GM11168 (cell line): ENCODE measurements at regions not wholly inside any gene's neighbourhood (a gene's known extent, or its start where the extent isn't known, plus 50 kb on each side); places are given as distances from the start of the nearest gene placed in this dataset.

Experiments
- in situ Hi-C: fragments of 300-500 bp; cut with MboI; formaldehyde crosslinking; loops from one replicate; pipeline ENCODE4 v1.12.0; 2022; ENCODE audit warnings: low sequenced_read_pairs; ENCODE audit not compliant: unreplicated experiment

DNA sequence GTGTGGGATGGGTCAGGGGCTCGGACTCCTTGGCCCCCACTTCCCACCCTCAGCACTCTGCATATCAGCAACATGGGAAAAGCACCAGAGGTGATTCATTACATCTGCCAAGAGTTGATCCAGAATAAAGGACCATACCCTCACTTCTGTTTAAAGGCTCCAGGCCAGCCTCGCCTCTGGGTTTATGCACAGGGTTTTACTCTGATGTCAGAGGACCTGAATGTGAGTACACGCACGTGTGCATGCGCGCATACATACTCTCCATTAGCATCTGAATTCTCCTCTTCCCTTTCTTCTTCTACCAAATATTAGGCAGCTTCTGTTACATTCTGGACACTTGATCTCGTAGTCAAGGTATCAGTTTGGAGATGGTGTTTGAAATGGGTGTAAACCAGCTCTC is 114.7 kb upstream of the SPTLC3 start:
- in situ Hi-C loops = no loop called here

DNA sequence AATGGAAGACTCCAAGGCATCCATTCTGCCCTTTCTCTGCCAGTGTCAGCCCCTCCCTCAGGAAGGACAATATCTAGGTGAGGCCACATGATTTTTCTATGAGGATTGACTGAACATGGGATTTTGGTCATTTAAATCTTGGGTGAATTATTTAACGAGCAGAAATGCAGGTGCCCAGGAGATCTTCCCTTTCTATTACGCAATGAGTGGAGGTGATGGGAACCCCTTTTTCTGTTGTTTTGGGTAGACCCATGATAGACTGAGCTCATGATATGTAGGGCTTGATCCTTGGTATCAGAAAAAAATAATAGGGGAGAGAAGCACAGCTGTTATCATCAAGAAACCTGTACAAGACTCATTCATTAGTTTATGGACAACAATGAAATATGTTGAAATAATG is 112.6 kb upstream of the SPTLC3 start:
- in situ Hi-C loops = no loop called here

DNA sequence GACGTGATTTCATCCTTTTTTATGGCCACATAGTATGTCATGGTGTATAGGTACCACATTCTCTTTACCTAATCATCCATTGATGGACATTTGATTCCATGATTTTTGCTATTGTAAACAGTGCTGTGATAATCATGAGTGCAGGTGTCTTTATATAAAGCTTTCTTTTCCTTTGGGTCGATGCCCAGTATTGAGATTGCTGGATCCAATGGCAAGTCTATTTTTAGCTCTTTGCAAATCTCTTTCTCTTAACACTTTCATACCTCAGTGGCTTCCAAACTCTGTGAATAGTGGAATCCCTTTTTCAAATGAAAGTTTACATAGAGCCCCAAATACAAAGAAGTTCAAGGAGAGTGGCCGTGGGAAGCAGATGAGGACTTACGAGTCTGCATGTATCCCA is 105.8 kb upstream of the SPTLC3 start:
- in situ Hi-C loops = no loop called here

GRCh38 chr20:12906361-12906760 is 102.4 kb upstream of the SPTLC3 start:
- in situ Hi-C loops = no loop called here

GRCh38 chr20:12911372-12911771 is 97.4 kb upstream of the SPTLC3 start:
- in situ Hi-C loops = no loop called here

DNA sequence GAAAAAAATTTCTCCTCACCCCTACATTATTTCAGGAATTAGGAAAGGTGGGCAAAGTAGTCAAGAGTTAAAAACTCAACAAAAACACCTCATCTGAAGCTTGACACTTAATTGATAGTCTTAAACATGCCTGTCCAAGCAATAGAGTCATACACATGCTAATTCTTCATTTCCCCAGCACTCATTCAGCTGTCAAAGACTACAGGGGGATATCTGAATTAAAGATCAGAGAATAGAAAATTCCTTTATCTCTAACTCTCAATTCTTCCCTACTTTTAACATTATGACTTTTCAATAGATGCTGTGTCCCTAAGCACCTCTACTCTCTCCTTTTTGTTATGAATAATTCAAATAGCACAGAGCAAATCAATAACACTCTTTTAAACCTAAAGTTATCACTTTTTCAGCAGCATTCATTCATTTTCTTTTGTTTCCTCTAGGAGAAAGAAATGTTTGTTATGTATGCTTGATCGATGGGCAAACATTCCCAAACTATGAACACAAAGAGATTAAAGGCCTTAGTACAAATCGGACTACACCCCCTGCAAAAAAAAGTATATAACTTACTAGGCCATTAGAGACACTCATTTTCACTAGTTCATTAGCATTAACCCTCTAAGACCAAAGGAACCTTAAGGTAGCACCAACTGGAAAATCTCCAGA is 94.9 kb upstream of the SPTLC3 start:
- in situ Hi-C loops = no loop called here

- in situ Hi-C loops = no loop called here
Measured at GRCh38 chr20:12914804-12915203, 94.0 kb upstream of the SPTLC3 start.

GRCh38 chr20:12916699-12917098 is 92.1 kb upstream of the SPTLC3 start:
- in situ Hi-C loops = no loop called here

GRCh38 chr20:12924126-12924525 is 84.6 kb upstream of the SPTLC3 start:
- in situ Hi-C loops = no loop called here

GRCh38 chr20:12925210-12925755 is 83.5 kb upstream of the SPTLC3 start:
- in situ Hi-C loops = loop anchor here (25.0 kb wide), 1 partner anchor 187 kb away; no protein-coding TSS in a partner anchor

GRCh38 chr20:12925863-12926793 is 82.6 kb upstream of the SPTLC3 start:
- in situ Hi-C loops = loop anchor here (25.0 kb wide), 1 partner anchor 186 kb away; no protein-coding TSS in a partner anchor

- in situ Hi-C loops = loop anchor here (25.0 kb wide), 1 partner anchor 185 kb away; no protein-coding TSS in a partner anchor
Measured at GRCh38 chr20:12927489-12927888, 81.3 kb upstream of the SPTLC3 start.

DNA sequence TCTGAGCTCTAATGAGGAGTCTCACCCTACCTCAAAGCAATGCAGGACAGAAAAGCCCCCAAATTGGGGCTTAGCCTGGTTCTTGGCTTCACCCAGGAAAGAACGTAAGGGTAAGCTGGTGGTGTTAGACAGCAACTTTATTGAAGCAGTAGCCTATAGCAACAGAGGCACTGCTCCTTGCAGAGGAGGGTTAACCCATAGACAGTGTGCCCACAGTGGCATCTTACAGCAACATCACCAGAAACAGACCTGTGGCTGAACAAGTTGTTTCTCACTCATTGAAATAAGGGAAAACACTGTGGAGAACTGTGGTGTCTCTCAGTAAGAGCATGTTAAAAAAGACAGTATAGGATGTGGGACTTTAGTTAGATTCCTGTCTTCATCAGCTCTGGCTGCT is 80.4 kb upstream of the SPTLC3 start:
- in situ Hi-C loops = loop anchor here (25.0 kb wide), 1 partner anchor 184 kb away; no protein-coding TSS in a partner anchor

GRCh38 chr20:12928755-12929401 is 79.9 kb upstream of the SPTLC3 start:
- in situ Hi-C loops = loop anchor here (25.0 kb wide), 1 partner anchor 183 kb away; no protein-coding TSS in a partner anchor

- in situ Hi-C loops = loop anchor here (25.0 kb wide), 1 partner anchor 176 kb away; no protein-coding TSS in a partner anchor
Measured at GRCh38 chr20:12936020-12936419, 72.8 kb upstream of the SPTLC3 start.

DNA sequence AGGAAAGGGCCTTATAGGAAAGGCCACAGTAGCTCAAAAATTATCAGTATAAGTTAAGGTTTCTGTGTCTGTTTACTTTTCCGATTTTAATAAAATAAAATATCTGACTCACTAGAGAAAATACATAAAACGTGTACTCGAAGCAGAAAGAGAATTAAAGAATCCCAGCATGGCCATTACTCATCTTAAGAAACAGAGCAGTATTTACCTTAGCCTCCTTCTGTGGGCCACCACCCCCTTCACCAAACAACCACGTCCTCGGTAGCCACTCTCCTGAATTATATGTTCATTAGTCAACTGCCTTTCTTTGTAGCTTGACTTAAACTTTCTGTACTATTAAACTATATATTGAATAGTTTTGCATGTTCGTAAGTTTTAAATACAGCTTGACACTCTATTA is 72.2 kb upstream of the SPTLC3 start:
- in situ Hi-C loops = loop anchor here (25.0 kb wide), 1 partner anchor 176 kb away; no protein-coding TSS in a partner anchor

- in situ Hi-C loops = loop anchor here (25.0 kb wide), 1 partner anchor 171 kb away; no protein-coding TSS in a partner anchor
Measured at GRCh38 chr20:12941025-12941424, 67.7 kb upstream of the SPTLC3 start.

GRCh38 chr20:12942123-12942522 is 66.6 kb upstream of the SPTLC3 start:
- in situ Hi-C loops = loop anchor here (25.0 kb wide), 1 partner anchor 170 kb away; no protein-coding TSS in a partner anchor

- in situ Hi-C loops = loop anchor here (25.0 kb wide), 1 partner anchor 166 kb away; no protein-coding TSS in a partner anchor
Measured at GRCh38 chr20:12946789-12947188, 62.0 kb upstream of the SPTLC3 start.

DNA sequence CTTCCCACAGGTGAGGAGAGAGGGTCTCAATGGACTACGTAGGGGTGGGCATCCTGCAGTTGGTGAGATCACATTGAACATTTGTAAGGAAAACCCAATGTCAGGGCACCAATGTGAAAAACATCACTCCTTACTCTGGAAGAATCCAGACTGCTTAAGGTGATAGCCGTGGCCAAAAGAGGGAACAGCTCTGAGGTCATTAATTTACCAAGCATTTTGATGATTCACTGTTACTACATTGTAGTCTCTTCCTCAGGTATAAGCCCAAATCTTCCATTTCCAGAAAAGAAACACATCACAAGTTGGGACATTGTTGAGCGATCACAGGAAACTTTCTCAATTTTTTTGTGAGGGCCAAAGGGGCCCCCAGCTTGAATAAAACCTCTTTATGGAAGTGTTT is 61.1 kb upstream of the SPTLC3 start:
- in situ Hi-C loops = loop anchor here (25.0 kb wide), 1 partner anchor 165 kb away; no protein-coding TSS in a partner anchor
